ENCODE measurements at regions not wholly inside any gene's neighbourhood (a gene's known extent, or its start where the extent isn't known, plus 50 kb on each side); places are given as distances from the start of the nearest gene placed in this dataset.
A peak's percentile ranks its signal among the peaks of the same experiment; 100 is the strongest.

DNA sequence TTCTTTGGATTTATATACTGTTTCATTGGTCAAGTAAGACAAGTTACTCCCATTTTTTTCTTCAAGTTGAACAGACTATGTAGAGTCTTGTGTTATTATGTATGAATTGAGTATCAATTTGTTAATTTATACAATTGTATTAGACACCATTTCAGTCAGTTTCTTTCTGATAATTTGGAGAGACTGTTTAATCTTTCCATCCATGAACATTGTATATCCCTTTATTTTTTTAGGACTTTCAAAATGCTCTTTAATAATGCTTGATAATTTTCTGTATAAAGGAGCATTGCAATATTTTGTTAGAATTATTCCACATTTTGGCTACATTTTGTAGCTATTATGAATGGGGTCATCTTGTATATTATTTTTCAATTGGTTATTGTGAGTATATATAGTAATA is 69.1 kb upstream of the PJA2 start:
- Histone ChIP-seq H3K9ac (no peak overlapping the region), H3K4me3 (no peak overlapping the region), H3K36me3 (no peaks in the 10 kb centered on the region), H3K27ac (no peak overlapping the region), H3K27me3 (no peaks in the 10 kb centered on the region), H4K20me1 (ENCODE audit: low read depth) (no peaks in the 10 kb centered on the region), H3K9me3 (ENCODE audit: low read depth) (no peaks in the 10 kb centered on the region), H2AFZ (replicated peaks) (no peak overlapping the region), H3K4me1 (no peaks in the 10 kb centered on the region), H3K4me2 (no peak overlapping the region), H3K79me2 (ENCODE audit: low read depth) (no peaks in the 10 kb centered on the region), H3F3A (ENCODE audit: low read depth) (no peaks in the 10 kb centered on the region)
- H3K4me1 Mint-ChIP-seq, result no peaks in the 10 kb centered on the region
- H3K9me3 Mint-ChIP-seq, result no peaks in the 10 kb centered on the region
- no peak overlapping the region for H3K4me3 Mint-ChIP-seq
- H3K27me3 Mint-ChIP-seq (ENCODE audit: insufficient read depth, low read depth), result no peaks in the 10 kb centered on the region
- no peak for DNase-seq (ENCODE audit: low spot score)
- no peak overlapping the region for H3K27ac Mint-ChIP-seq
- H3K36me3 Mint-ChIP-seq, result no peaks in the 10 kb centered on the region
- no peak for TF ChIP-seq EZH2phosphoT487 (IDR thresholded peaks at IDR 0.05)

DNA sequence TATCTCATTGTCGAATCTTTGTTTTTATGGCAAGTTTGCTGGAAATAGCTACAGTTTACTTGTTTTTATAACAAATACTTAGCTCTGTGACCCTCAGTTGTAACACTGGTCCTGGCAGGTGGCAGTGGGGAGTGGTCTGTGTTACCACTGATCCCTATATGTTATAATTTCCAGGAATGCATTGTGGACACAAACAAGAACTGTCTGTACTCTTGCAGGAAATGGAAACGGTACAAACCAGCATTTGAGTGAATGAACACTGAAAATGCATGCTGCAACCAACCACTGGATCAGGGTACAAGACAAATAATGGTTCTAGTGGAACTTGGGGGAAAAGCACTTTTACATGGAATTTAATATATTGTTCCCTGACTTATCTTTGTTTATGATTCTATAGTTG is 66.5 kb upstream of the PJA2 start:
- Histone ChIP-seq H3K4me1 (no peaks in the 10 kb centered on the region), H3K4me2 (no peak overlapping the region), H3K27me3 (no peaks in the 10 kb centered on the region), H3K27ac (no peak overlapping the region), H2AFZ (replicated peaks) (no peak overlapping the region), H3K9me3 (ENCODE audit: low read depth) (no peaks in the 10 kb centered on the region), H3K36me3 (no peaks in the 10 kb centered on the region), H3F3A (ENCODE audit: low read depth) (no peaks in the 10 kb centered on the region), H4K20me1 (ENCODE audit: low read depth) (no peaks in the 10 kb centered on the region), H3K4me3 (no peak overlapping the region), H3K9ac (no peak overlapping the region), H3K79me2 (ENCODE audit: low read depth) (no peaks in the 10 kb centered on the region)
- H3K9me3 Mint-ChIP-seq, result no peaks in the 10 kb centered on the region
- no peak overlapping the region for H3K27ac Mint-ChIP-seq
- no peak overlapping the region for H3K4me3 Mint-ChIP-seq
- no peaks in the 10 kb centered on the region for H3K4me1 Mint-ChIP-seq
- TF ChIP-seq EZH2 (IDR thresholded peaks at IDR 0.05) (no peak), CTCF (IDR thresholded peaks at IDR 0.05) (no peak), EZH2phosphoT487 (IDR thresholded peaks at IDR 0.05) (no peak)
- H3K27me3 Mint-ChIP-seq (ENCODE audit: insufficient read depth, low read depth), result no peaks in the 10 kb centered on the region
- no peak for DNase-seq (ENCODE audit: low spot score)
- H3K36me3 Mint-ChIP-seq, result no peaks in the 10 kb centered on the region

- Histone ChIP-seq H3F3A (ENCODE audit: low read depth) (no peaks in the 10 kb centered on the region), H3K27me3 (no peaks in the 10 kb centered on the region), H3K9ac (no peak overlapping the region), H3K27ac (no peak overlapping the region), H3K79me2 (ENCODE audit: low read depth) (no peaks in the 10 kb centered on the region), H2AFZ (replicated peaks) (no peak overlapping the region), H3K4me3 (no peak overlapping the region), H3K36me3 (no peaks in the 10 kb centered on the region), H3K4me2 (no peak overlapping the region), H3K9me3 (ENCODE audit: low read depth) (no peaks in the 10 kb centered on the region), H4K20me1 (ENCODE audit: low read depth) (no peaks in the 10 kb centered on the region), H3K4me1 (no peaks in the 10 kb centered on the region)
- Mint-ChIP-seq H3K4me1 (no peaks in the 10 kb centered on the region), H3K27me3 (ENCODE audit: insufficient read depth, low read depth) (peaks cover 3% of the 10 kb centered on the region), H3K36me3 (no peaks in the 10 kb centered on the region), H3K9me3 (no peaks in the 10 kb centered on the region), H3K27ac (no peak overlapping the region), H3K4me3 (no peak overlapping the region)
- no peak for TF ChIP-seq EZH2phosphoT487 (IDR thresholded peaks at IDR 0.05)
- DNase-seq (ENCODE audit: low spot score), result no peak
Measured at GRCh38 chr5:109469896-109470662, 60.3 kb upstream of the PJA2 start.

DNA sequence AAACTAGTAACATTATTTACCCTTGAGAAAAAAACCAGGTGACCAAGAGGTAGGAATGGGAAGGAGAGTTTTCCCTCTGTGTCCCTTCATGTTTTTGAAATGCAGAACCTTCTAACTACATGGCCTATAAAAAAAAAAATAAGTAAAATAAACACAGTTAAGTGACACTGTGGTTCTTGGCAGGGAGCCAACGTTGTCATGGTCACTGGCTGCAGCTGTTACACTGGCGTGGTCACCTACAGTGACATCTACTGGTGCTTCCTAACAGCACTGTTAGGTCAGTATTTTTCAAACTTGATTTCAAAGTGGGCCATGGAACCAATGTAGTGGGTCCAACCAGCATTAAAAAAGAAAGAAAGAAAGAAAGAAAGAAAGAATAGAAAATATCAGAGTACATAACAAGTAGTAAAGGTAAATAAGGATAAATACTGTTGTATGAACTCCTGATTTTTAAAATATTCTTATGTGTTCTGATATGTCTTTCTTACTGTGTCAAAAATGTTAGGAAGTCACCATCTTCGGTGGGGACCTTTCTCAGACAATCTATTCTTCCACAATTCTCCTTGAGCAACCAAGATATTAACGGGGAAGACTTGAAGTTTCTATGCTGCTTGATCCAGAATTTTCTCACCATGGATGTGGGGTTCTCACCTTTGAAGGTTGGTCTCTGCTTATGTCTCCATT is 59.1 kb upstream of the PJA2 start:
- Histone ChIP-seq H3K9ac (no peak overlapping the region), H3K36me3 (no peaks in the 10 kb centered on the region), H3K4me3 (no peak overlapping the region), H3K4me1 (no peaks in the 10 kb centered on the region), H3K27ac (no peak overlapping the region), H3K79me2 (ENCODE audit: low read depth) (no peaks in the 10 kb centered on the region), H3F3A (ENCODE audit: low read depth) (no peaks in the 10 kb centered on the region), H3K27me3 (no peaks in the 10 kb centered on the region), H2AFZ (replicated peaks) (no peak overlapping the region), H3K9me3 (ENCODE audit: low read depth) (no peaks in the 10 kb centered on the region), H3K4me2 (no peak overlapping the region), H4K20me1 (ENCODE audit: low read depth) (no peaks in the 10 kb centered on the region)
- peak; percentile 70 for TF ChIP-seq CTCF (IDR thresholded peaks at IDR 0.05)
- no peak for TF ChIP-seq EZH2phosphoT487 (IDR thresholded peaks at IDR 0.05)
- Mint-ChIP-seq H3K4me3 (no peak overlapping the region), H3K9me3 (no peaks in the 10 kb centered on the region), H3K27ac (no peak overlapping the region), H3K36me3 (no peaks in the 10 kb centered on the region), H3K4me1 (no peaks in the 10 kb centered on the region), H3K27me3 (ENCODE audit: insufficient read depth, low read depth) (peaks cover 3% of the 10 kb centered on the region)
- peak; percentile 79 for DNase-seq (ENCODE audit: low spot score)
